Suprapubic skin (tissue), 4 donors: ENCODE measurements at regions not wholly inside any gene's neighbourhood (a gene's known extent, or its start where the extent isn't known, plus 50 kb on each side); places are given as distances from the start of the nearest gene placed in this dataset.

Experiments used
- DNase-seq, 2 donors: peaks; one replicate each; pipeline ENCODE4 v3.0.0-alpha.2; 2019; ENCODE audit warnings: low spot score in 2 of 2
- H3K27ac ChIP-seq: fragments of 200-600 bp; sonication (generic); one replicate; pipeline ENCODE4 v1.5.1; 2019
- H3K27me3 ChIP-seq: fragments of 200-600 bp; sonication (generic); one replicate; pipeline ENCODE4 v1.5.1; 2019
- H3K36me3 ChIP-seq: fragments of 200-600 bp; sonication (generic); one replicate; pipeline ENCODE4 v1.5.1; 2019
- H3K4me1 ChIP-seq: fragments of 200-600 bp; sonication (generic); one replicate; pipeline ENCODE4 v1.5.1; 2019
- H3K4me3 ChIP-seq: fragments of 200-600 bp; sonication (generic); one replicate; pipeline ENCODE4 v1.5.1; 2019; ENCODE audit warnings: mild to moderate bottlenecking
- H3K9me3 ChIP-seq: fragments of 200-600 bp; sonication (generic); one replicate; pipeline ENCODE4 v1.5.1; 2019
- CTCF ChIP-seq, 2 donors: fragments of 200-600 bp in 1 of 2; fragments of 450-650 bp in 1 of 2; sonication (generic) in 1 of 2; IDR thresholded peaks; one replicate each; pipeline ENCODE4 v1.5.1; 2016 to 2019; ENCODE audit warnings: antibody characterized with exemption in 2 of 2, mild to moderate bottlenecking in 1 of 2, moderate library complexity in 1 of 2
- EP300 ChIP-seq: sonication (generic); formaldehyde crosslinking; IDR thresholded peaks from one replicate; pipeline ENCODE4 v1.6.1; 2017; ENCODE audit warnings: antibody characterized with exemption
- POLR2A ChIP-seq, 2 donors: fragments of 450-650 bp; IDR thresholded peaks; one replicate each; pipeline ENCODE4 v1.6.1; 2017; ENCODE audit warnings: antibody characterized with exemption in 2 of 2, mild to moderate bottlenecking in 2 of 2, moderate library complexity in 2 of 2
- POLR2AphosphoS5 ChIP-seq, 3 donors: sonication (generic); formaldehyde crosslinking; IDR thresholded peaks; one replicate each; pipeline ENCODE4 v1.6.1; 2017; ENCODE audit warnings: antibody characterized with exemption in 3 of 3
- WGBS: methylation state at CpG from one replicate; pipeline ENCODE4 v1.1.5; 2018; 5-methylcytosine and 5-hydroxymethylcytosine counted together

- Histone ChIP-seq H3K4me3 (no peak overlapping the region), H3K9me3 (no peaks in the 10 kb centered on the region), H3K36me3 (no peaks in the 10 kb centered on the region), H3K27me3 (no peaks in the 10 kb centered on the region), H3K27ac (no peak overlapping the region), H3K4me1 (no peaks in the 10 kb centered on the region)
- TF ChIP-seq POLR2AphosphoS5 (IDR thresholded peaks at IDR 0.05) (no peak), CTCF (IDR thresholded peaks at IDR 0.05) (no peak), EP300 (no peak), POLR2A (IDR thresholded peaks at IDR 0.05) (no peak)
- no peak for DNase-seq
Observed at GRCh38 chr7:114153700-114154099, 234.9 kb upstream of the PPP1R3A start.

- Histone ChIP-seq H3K27me3 (no peaks in the 10 kb centered on the region), H3K4me3 (no peak overlapping the region), H3K9me3 (no peaks in the 10 kb centered on the region), H3K27ac (no peak overlapping the region), H3K36me3 (no peaks in the 10 kb centered on the region), H3K4me1 (no peaks in the 10 kb centered on the region)
- 78% methylated on average over 5 of the region's 5 CpGs for WGBS
- DNase-seq: no peak
- TF ChIP-seq POLR2AphosphoS5 (IDR thresholded peaks at IDR 0.05): no peak
- no peak for TF ChIP-seq POLR2A (IDR thresholded peaks at IDR 0.05)
- no peak for TF ChIP-seq EP300
- TF ChIP-seq CTCF (IDR thresholded peaks at IDR 0.05): no peak
Observed at GRCh38 chr7:114152314-114152938, 233.6 kb upstream of the PPP1R3A start.

DNA sequence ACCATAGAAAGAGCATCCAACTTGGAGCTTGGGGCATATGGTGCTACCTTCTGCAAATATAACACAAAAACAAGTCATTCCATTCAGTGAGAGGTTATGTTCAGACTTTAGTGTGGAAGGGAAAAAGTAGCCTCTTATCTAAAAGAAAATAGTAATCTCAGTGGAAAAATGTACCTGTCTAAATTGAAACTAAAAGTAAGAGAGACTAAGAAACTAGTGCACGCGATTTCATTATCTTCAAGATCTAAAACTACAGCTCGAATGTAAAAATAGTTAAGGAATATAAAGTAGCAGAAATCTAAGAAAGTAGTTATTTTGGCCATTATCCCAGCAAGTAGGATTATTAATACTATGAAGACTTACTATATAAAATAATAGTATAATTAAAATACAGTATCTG, 233.0 kb upstream of the PPP1R3A start:
- no peak for TF ChIP-seq EP300
- no peak for TF ChIP-seq POLR2A (IDR thresholded peaks at IDR 0.05)
- no peak for TF ChIP-seq CTCF (IDR thresholded peaks at IDR 0.05)
- no peak for TF ChIP-seq POLR2AphosphoS5 (IDR thresholded peaks at IDR 0.05)
- no peak overlapping the region for H3K4me3 ChIP-seq
- no peaks in the 10 kb centered on the region for H3K4me1 ChIP-seq
- no peaks in the 10 kb centered on the region for H3K36me3 ChIP-seq
- H3K9me3 ChIP-seq: no peaks in the 10 kb centered on the region
- WGBS: 56% methylated on average over 3 of the region's 3 CpGs
- no peaks in the 10 kb centered on the region for H3K27me3 ChIP-seq
- no peak for DNase-seq
- H3K27ac ChIP-seq: no peak overlapping the region

GRCh38 chr7:114150689-114151088, 231.9 kb upstream of the PPP1R3A start:
- no peak for DNase-seq
- H3K4me3 ChIP-seq: no peak overlapping the region
- TF ChIP-seq POLR2AphosphoS5 (IDR thresholded peaks at IDR 0.05): no peak
- TF ChIP-seq POLR2A (IDR thresholded peaks at IDR 0.05): no peak
- no peak for TF ChIP-seq CTCF (IDR thresholded peaks at IDR 0.05)
- TF ChIP-seq EP300: no peak
- no peak overlapping the region for H3K27ac ChIP-seq
- no peaks in the 10 kb centered on the region for H3K36me3 ChIP-seq
- H3K4me1 ChIP-seq: no peaks in the 10 kb centered on the region
- H3K27me3 ChIP-seq: no peaks in the 10 kb centered on the region
- no peaks in the 10 kb centered on the region for H3K9me3 ChIP-seq
- WGBS: 96% methylated on average over 1 of the region's 1 CpG

DNA sequence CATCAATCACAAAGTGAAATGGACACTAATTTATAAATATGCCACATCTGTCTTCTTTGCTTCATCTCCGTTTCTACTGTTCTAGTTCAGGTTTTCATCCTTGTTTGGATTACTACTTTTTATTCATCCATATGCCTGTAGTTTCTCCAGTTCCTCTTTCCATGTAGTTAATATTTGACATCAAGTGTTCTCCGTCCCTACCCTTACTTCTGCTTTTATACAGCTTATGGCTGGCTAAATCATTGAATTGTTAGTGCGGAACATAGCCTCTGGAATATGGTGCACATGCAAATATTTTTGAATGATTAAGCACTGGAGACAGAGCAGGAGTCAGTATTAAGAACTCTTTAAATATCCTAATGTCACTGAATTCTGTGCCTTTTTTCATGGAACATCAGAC, 230.0 kb upstream of the PPP1R3A start:
- no peaks in the 10 kb centered on the region for H3K9me3 ChIP-seq
- TF ChIP-seq POLR2A (IDR thresholded peaks at IDR 0.05) (no peak), EP300 (no peak), CTCF (IDR thresholded peaks at IDR 0.05) (no peak), POLR2AphosphoS5 (IDR thresholded peaks at IDR 0.05) (no peak)
- no peak for DNase-seq
- WGBS: 69% methylated on average over 3 of the region's 3 CpGs
- H3K27ac ChIP-seq: no peak overlapping the region
- no peaks in the 10 kb centered on the region for H3K4me1 ChIP-seq
- no peak overlapping the region for H3K4me3 ChIP-seq
- no peaks in the 10 kb centered on the region for H3K36me3 ChIP-seq
- no peaks in the 10 kb centered on the region for H3K27me3 ChIP-seq
